Left ventricle myocardium inferior (tissue), 1 donor: ENCODE measurements at regions not wholly inside any gene's neighbourhood (a gene's known extent, or its start where the extent isn't known, plus 50 kb on each side); places are given as distances from the start of the nearest gene placed in this dataset.

Experiments
- DNase-seq: peaks from one replicate; pipeline ENCODE4 v3.0.0-alpha.2; 2020
- H3K27ac ChIP-seq: fragments of 200-600 bp; replicated peaks from 2 replicates; pipeline ENCODE4 v1.8.0; 2021
- H3K27me3 ChIP-seq: fragments of 200-600 bp; 2 replicates; pipeline ENCODE4 v1.8.0; 2021; ENCODE audit warnings: low read depth
- H3K36me3 ChIP-seq: fragments of 200-600 bp; 2 replicates; pipeline ENCODE4 v1.8.0; 2021
- H3K4me1 ChIP-seq: fragments of 200-600 bp; 2 replicates; pipeline ENCODE4 v1.8.0; 2021
- H3K4me3 ChIP-seq: fragments of 200-600 bp; 2 replicates; pipeline ENCODE4 v1.8.0; 2021; ENCODE audit warnings: mild to moderate bottlenecking, moderate library complexity
- H3K9me3 ChIP-seq: fragments of 200-600 bp; replicated peaks from 2 replicates; pipeline ENCODE4 v1.8.0; 2021
- CTCF ChIP-seq: fragments of 200-600 bp; IDR thresholded peaks from 2 replicates; pipeline ENCODE4 v1.8.0; 2021; ENCODE audit warnings: antibody characterized with exemption, mild to moderate bottlenecking, borderline replicate concordance
- intact Hi-C: fragments of 100-400 bp; cut with micrococcal nuclease; formaldehyde crosslinking; loops from one replicate; pipeline ENCODE4 v1.11.0; 2022
- donor health status: DM: no; HTN: yes; CAD: no; lungs with severe emphysema.

GRCh38 chr2:60652832-60653340 is 99.4 kb upstream of the BCL11A start:
- no peaks in the 10 kb centered on the region for H3K4me1 ChIP-seq
- H3K4me3 ChIP-seq: no peak overlapping the region
- DNase-seq: no peak
- TF ChIP-seq CTCF: no peak
- no peaks in the 10 kb centered on the region for H3K36me3 ChIP-seq
- intact Hi-C loops: no loop called here
- no peaks in the 10 kb centered on the region for H3K9me3 ChIP-seq
- H3K27ac ChIP-seq: no peak overlapping the region
- H3K27me3 ChIP-seq: peaks cover 59% of the 10 kb centered on the region

- Histone ChIP-seq H3K4me1 (no peaks in the 10 kb centered on the region), H3K27ac (no peak overlapping the region), H3K36me3 (no peaks in the 10 kb centered on the region), H3K9me3 (peaks cover 4% of the 10 kb centered on the region), H3K27me3 (peaks cover 52% of the 10 kb centered on the region), H3K4me3 (no peak overlapping the region)
- no peak for DNase-seq
- intact Hi-C loops: no loop called here
- TF ChIP-seq CTCF: no peak
Measured at GRCh38 chr2:60657673-60658072, 98.4 kb upstream of the PAPOLG start.

- TF ChIP-seq CTCF: no peak
- DNase-seq: no peak
- H3K4me3 ChIP-seq: no peak overlapping the region
- H3K36me3 ChIP-seq: no peaks in the 10 kb centered on the region
- intact Hi-C loops: no loop called here
- peaks cover 12% of the 10 kb centered on the region for H3K9me3 ChIP-seq
- no peaks in the 10 kb centered on the region for H3K4me1 ChIP-seq
- peaks cover 38% of the 10 kb centered on the region for H3K27me3 ChIP-seq
- H3K27ac ChIP-seq: no peak overlapping the region
Measured at GRCh38 chr2:60659026-60659425, 97.0 kb upstream of the PAPOLG start.

- H3K4me3 ChIP-seq: no peak overlapping the region
- no peak for DNase-seq
- peaks cover 12% of the 10 kb centered on the region for H3K9me3 ChIP-seq
- intact Hi-C loops: no loop called here
- no peak overlapping the region for H3K27ac ChIP-seq
- no peaks in the 10 kb centered on the region for H3K36me3 ChIP-seq
- H3K4me1 ChIP-seq: no peaks in the 10 kb centered on the region
- TF ChIP-seq CTCF: no peak
- H3K27me3 ChIP-seq: peaks cover 22% of the 10 kb centered on the region
Measured at GRCh38 chr2:60661073-60661738, 94.9 kb upstream of the PAPOLG start.

- Histone ChIP-seq H3K4me1 (no peaks in the 10 kb centered on the region), H3K27ac (no peak overlapping the region), H3K4me3 (no peak overlapping the region), H3K27me3 (peaks cover 14% of the 10 kb centered on the region), H3K36me3 (no peaks in the 10 kb centered on the region), H3K9me3 (peaks cover 12% of the 10 kb centered on the region)
- no peak for TF ChIP-seq CTCF
- DNase-seq: no peak
- intact Hi-C loops: no loop called here
Measured at GRCh38 chr2:60662781-60663180, 93.3 kb upstream of the PAPOLG start.
